Psoas muscle (tissue), 7 donors: ENCODE measurements at regions not wholly inside any gene's neighbourhood (a gene's known extent, or its start where the extent isn't known, plus 50 kb on each side); places are given as distances from the start of the nearest gene placed in this dataset.

ENCODE experiments used
- ATAC-seq, 4 donors: fragments of 200-7000 bp; cut with Tn5 transposase; one replicate each; pipeline ENCODE4 v1.9.1; 2020; ENCODE audit warnings: moderate library complexity in 3 of 4, mild to moderate bottlenecking in 2 of 4
- DNase-seq, 2 donors: peaks; one replicate each; pipeline ENCODE4 v3.0.0-alpha.2; 2020
- H3K27ac ChIP-seq: fragments of 200-600 bp; one replicate; pipeline ENCODE4 v1.8.0; 2022
- H3K27me3 ChIP-seq, 3 donors: fragments of 200-600 bp in 1 of 3; one replicate each; pipeline versions ENCODE4 v1.6.1 to v1.8.0; 2013 to 2022; ENCODE audit warnings: low read length in 2 of 3, mild to moderate bottlenecking in 2 of 3, moderate library complexity in 1 of 3; ENCODE audit not compliant: insufficient read depth in 3 of 3
- H3K36me3 ChIP-seq, 2 donors: fragments of 200-600 bp in 1 of 2; one replicate each; pipeline versions ENCODE4 v1.6.1 to v1.8.0; 2013 to 2022; ENCODE audit warnings: low read depth in 1 of 2, mild to moderate bottlenecking in 1 of 2, moderate library complexity in 1 of 2; ENCODE audit not compliant: insufficient read depth in 1 of 2
- H3K4me1 ChIP-seq: fragments of 200-600 bp; one replicate; pipeline ENCODE4 v1.8.0; 2022
- H3K4me3 ChIP-seq: fragments of 200-600 bp; one replicate; pipeline ENCODE4 v1.8.0; 2022; ENCODE audit warnings: mild to moderate bottlenecking
- H3K9me3 ChIP-seq: fragments of 200-600 bp; one replicate; pipeline ENCODE4 v1.8.0; 2022
- CTCF ChIP-seq: fragments of 200-600 bp; IDR thresholded peaks from one replicate; pipeline ENCODE4 v1.8.0; 2022; ENCODE audit warnings: antibody characterized with exemption
- WGBS, 3 donors: extraction: QIAGEN DNeasy Blood & Tissue Kit; methylation state at CpG; one replicate each; pipeline versions ENCODE4 v1.1.6 to v1.1.7; 2013; 5-methylcytosine and 5-hydroxymethylcytosine counted together
- intact Hi-C, 2 donors: fragments of 100-400 bp; cut with DNase I; formaldehyde crosslinking; loops; one replicate each; pipeline versions ENCODE4 v1.11.0 to v1.14.2; 2022
- donor health status: healthy with polysubstance abuse.
- donor health status: DM: no; HTN: no; CAD: no; lungs with moderate emphysema.
- donor health status: Bipolar disorder and iron deficiency.
- donor health status: healthy.
- donor health status: DM: yes; HTN: yes; CAD: no.
- donor health status: DM: no; HTN: no; CAD: no.
- donor health status: DM: yes; HTN: yes; CAD: no.

- H3K36me3 ChIP-seq = no peaks in the 10 kb centered on the region
- no peak overlapping the region for H3K4me3 ChIP-seq
- DNase-seq = no peak
- no peaks in the 10 kb centered on the region for H3K27me3 ChIP-seq
- TF ChIP-seq CTCF = no peak
- no peaks in the 10 kb centered on the region for H3K4me1 ChIP-seq
- 85 to 88% (median 86%) methylated on average over 9 of the region's 9 CpGs for WGBS, 3 donors
- H3K9me3 ChIP-seq = peaks cover 4% of the 10 kb centered on the region
- no peak overlapping the region for H3K27ac ChIP-seq
- no peak for ATAC-seq
- intact Hi-C loops = no loop called here
Measured at GRCh38 chrX:542179-542578, 88.4 kb upstream of the SHOX start.

DNA sequence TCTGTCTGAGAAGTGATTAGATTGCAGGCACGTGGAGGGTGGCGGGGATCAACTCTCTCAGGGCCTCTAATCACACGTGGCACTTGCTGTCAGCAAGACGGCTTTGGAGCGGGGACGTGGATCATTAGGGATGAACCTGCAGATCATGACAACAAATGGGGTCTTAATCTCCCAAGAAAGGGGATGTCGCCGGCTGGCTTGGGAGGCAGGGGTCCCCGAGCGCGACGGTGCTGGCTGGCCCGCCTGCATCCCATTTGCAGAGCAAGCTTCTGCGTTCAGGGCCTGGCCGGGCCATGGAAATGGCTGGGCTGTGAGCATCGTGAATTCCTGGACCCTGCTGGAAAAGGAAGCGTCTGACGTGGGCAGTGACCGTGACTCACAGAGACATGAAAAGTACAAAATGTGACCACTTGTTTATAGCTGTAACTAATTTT lies 85.1 kb upstream of the SHOX start:
- Histone ChIP-seq H3K4me1 (no peaks in the 10 kb centered on the region), H3K27me3 (no peaks in the 10 kb centered on the region), H3K9me3 (peaks cover 4% of the 10 kb centered on the region), H3K27ac (no peak overlapping the region), H3K36me3 (no peaks in the 10 kb centered on the region), H3K4me3 (no peak overlapping the region)
- no peak for ATAC-seq
- 25 to 33% (median 27%) methylated on average over 19 of the region's 19 CpGs for WGBS, 3 donors
- no peak for DNase-seq
- intact Hi-C loops = no loop called here
- no peak for TF ChIP-seq CTCF

DNA sequence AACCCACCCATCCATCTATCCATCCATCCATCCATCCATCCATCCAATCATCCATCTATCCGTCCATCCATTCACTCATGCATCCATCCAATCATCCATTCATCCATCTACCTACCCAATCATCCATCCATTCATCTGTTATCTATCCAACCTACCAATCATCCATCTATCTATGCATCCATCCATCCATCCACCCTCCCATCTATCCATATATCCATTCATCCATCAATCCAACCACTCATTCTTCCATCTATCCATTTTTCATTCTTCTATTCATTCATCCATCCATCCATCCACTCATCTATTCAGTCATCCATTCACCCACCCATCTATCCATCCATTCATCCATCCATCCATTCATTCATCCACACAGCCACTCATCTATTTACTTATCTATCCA lies 80.1 kb upstream of the SHOX start:
- 79 to 91% (median 84%) methylated on average over 1 of the region's 1 CpG for WGBS, 3 donors
- no peak overlapping the region for H3K27ac ChIP-seq
- TF ChIP-seq CTCF = no peak

GRCh38 chrX:551306-551705 lies 79.3 kb upstream of the SHOX start:
- ATAC-seq (no peak), DNase-seq (no peak)
- peaks cover 0 to 2% (median 0%) of the 10 kb centered on the region in 3 donors for H3K27me3 ChIP-seq
- H3K9me3 ChIP-seq = peaks cover 4% of the 10 kb centered on the region
- H3K27ac ChIP-seq = no peak overlapping the region
- intact Hi-C loops = no loop called here
- H3K4me3 ChIP-seq = no peak overlapping the region
- no peaks in the 10 kb centered on the region for H3K36me3 ChIP-seq
- no peak for TF ChIP-seq CTCF
- 53 to 69% (median 65%) methylated on average over 2 of the region's 2 CpGs for WGBS, 3 donors
- no peaks in the 10 kb centered on the region for H3K4me1 ChIP-seq

More for the DNA sequence above, 80.1 kb upstream of the SHOX start:
- no peaks in the 10 kb centered on the region for H3K36me3 ChIP-seq
- H3K27me3 ChIP-seq = peaks cover 0 to under 1% (median 0%) of the 10 kb centered on the region in 3 donors
- H3K4me3 ChIP-seq = no peak overlapping the region
- no peaks in the 10 kb centered on the region for H3K4me1 ChIP-seq
- intact Hi-C loops = no loop called here
- no peak for DNase-seq
- H3K9me3 ChIP-seq = peaks cover 4% of the 10 kb centered on the region
- no peak for ATAC-seq

DNA sequence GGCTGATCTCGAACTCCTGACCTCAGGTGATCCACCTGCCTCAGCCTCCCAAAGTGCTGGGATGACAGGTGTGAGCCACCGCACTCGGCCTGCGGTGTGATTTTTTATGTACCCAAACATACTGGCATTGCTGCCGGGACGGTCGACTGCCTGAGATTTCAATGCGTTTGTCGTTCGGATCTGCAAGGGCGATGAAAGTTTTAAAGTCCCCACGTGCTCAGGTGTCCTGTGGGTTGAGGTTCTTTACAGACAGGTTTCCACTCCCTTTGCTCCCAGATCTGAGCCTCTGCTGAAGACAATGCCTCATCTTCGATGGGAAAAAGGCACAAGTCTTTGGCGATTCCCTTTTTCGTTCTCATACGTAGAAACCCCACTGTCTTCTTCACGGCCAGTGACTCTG lies 78.1 kb upstream of the SHOX start:
- Histone ChIP-seq H3K36me3 (no peaks in the 10 kb centered on the region), H3K4me3 (no peak overlapping the region), H3K4me1 (no peaks in the 10 kb centered on the region), H3K27me3 (peaks cover 0 to 2% (median 0%) of the 10 kb centered on the region in 3 donors), H3K9me3 (no peaks in the 10 kb centered on the region), H3K27ac (no peak overlapping the region)
- TF ChIP-seq CTCF = no peak
- no peak for ATAC-seq
- DNase-seq = no peak
- 88 to 93% (median 92%) methylated on average over 17 of the region's 17 CpGs for WGBS, 3 donors
- intact Hi-C loops = no loop called here
